ENCODE measurements at regions not wholly inside any gene's neighbourhood (a gene's known extent, or its start where the extent isn't known, plus 50 kb on each side); places are given as distances from the start of the nearest gene placed in this dataset.

DNA sequence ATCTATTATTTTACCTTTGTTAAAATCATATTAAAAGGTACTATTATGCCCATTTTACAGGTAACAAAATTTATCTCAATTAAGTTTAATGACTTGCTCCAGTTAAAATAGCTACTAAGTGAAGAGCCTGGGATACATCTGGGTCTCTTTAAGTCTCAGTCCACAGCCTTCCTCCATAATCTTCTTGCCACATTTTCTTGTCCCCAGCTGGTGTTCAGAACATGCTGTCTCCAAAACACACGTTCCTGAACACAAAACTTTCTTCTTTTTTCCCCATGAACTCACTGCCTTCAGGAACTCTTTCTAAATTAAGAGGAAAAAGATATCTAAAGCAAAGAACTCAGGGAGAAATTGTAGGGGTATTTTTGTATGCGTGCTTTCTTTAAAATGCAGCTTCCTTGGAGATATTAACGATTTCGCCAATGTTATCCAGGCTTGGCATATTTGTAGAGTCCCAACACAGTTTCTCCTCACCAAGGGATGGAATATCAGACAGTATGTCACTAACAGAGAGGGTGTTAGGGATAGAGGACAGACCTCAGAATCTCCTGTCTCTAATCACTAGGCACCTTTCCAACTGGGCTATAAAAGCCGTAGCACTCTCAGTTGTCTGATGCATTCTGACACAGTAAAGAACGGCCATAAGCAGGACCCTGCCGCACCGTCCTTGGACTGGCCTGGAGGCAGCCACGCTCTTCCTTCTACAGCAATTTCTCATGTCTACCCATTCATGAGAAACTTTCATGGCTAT, 232.8 kb upstream of the BLID start:
- DNase-seq (ENCODE audit: low read depth in 2 of 2), result no peak

DNA sequence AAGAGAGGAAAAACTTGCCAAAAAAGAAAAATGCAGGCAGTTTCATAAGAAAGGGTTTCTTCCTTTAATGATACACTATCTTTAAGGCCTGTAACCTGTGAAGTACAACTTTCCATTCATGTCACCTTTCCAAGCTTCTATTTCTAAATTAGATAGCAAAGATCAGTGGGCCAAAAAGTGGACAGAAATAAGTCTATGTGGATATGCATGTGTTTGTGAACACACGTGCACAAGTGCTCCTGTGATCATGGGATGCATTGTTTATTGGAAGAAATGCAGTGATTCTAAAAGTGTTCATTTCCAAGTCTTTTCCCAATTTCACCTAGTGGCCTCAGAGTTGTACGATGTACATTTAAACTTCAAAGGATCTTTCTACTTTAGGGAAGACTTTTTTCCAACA, 230.0 kb upstream of the BLID start:
- no peak for DNase-seq (ENCODE audit: low read depth in 2 of 2)

DNA sequence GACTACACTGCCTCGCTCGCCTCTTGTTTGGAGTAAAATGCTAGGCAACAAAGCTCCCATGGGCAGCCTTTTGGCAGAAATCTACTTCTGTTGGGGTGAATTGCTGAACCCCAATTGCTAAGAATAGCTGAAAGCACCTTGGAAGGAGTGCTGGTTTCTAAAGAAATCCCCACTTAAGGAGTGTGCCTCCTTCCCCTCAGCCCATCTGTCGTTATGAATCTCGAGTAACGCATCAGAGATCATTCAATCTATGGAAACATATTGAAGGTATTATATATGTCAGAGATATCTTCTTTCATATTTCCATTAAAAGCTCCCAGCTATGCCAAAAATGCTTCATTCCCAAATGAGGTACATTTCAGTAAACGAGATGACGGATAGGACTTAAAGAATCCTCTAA, 229.6 kb upstream of the BLID start:
- peak; percentile 68 to 69 for DNase-seq (ENCODE audit: low read depth in 2 of 2)

DNA sequence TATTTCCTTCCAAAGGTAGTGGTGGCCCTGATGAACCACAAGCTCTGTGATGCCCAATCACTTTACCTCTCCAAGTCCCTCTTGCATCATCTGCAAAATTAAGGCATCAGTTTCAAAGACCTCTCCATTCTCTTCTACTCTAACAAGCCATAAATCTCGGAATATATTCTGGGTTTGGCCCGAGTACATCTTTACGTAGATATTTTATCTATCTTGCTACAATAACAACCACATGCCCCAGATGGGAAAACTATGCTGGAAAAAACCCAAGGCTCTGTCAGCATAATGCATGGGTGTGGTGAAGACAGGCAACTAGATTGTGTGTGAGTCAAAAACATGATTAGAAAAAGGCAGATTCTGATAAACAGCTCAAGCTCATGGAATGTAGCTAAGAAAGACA, 228.2 kb upstream of the BLID start:
- peak; percentile 100 for DNase-seq (ENCODE audit: low read depth in 2 of 2)

DNA sequence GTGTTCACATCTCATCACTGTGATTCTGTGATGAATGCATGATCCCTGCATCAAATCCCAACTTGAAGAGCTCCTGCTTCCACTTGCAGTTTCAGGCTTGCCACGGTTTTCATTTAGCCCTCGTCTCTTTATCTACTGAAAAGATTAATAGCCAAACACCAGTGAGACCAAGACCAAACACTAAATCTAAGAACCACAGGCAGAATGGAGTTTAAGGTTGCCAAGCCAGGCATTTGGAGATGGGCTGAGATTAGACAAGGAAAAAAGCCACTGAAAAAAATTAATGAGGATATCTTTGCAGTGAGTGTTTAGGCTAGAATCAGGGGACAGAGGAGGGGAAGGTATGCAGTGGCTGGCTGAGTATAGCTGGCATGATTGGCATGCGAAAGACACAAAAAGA, 227.2 kb upstream of the BLID start:
- DNase-seq (ENCODE audit: low read depth in 2 of 2), result peak; percentile 83 to 84

DNA sequence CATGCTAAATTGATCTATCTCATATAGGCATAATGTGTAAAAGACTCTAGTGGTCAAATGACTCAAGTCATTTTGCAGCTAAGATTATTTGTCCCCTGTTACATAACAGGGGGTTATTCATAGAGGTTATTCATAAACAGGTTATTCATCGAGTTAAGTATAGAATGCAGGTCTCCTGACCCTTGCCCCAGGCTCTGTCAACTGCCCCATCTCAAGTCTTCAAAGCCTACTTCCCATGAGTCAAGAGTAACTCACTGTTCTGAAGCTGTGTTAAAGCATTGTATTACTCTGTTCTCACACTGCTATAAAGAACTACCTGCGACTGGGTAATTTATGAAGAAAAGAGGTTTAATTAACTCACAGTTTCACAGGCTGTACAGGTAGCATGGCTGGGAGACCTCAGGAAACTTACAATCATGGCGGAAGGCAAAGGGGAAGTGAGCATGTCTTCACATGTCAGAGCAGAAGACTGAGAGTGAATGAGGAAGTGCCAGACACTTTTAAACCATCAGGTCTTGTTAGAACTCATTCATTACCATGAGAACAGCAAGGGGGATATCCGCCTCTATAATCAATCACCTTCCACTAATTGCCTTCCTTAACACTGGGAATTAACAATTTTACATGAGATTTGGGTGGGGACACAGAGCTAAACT, 226.2 kb upstream of the BLID start:
- DNase-seq (ENCODE audit: low read depth in 2 of 2), result no peak

DNA sequence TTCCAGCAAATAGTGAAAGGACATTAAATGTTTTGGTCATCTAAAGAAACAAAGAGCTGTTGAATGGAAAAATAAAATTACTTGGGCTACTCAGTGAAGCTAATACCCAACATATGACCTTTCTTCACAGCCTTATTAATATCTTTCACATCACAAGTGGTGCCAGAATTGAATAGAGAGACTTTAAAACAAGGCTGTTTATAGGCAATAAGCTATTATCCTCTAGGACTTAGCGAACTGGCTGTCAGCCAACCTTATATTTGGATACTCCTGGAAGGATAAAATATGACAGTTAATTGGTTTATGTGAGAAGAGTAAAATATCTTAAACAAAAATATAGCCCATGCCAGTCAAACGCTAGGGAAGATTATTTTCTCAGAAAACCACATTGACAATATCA, 225.5 kb upstream of the BLID start:
- no peak for DNase-seq (ENCODE audit: low read depth in 2 of 2)

DNA sequence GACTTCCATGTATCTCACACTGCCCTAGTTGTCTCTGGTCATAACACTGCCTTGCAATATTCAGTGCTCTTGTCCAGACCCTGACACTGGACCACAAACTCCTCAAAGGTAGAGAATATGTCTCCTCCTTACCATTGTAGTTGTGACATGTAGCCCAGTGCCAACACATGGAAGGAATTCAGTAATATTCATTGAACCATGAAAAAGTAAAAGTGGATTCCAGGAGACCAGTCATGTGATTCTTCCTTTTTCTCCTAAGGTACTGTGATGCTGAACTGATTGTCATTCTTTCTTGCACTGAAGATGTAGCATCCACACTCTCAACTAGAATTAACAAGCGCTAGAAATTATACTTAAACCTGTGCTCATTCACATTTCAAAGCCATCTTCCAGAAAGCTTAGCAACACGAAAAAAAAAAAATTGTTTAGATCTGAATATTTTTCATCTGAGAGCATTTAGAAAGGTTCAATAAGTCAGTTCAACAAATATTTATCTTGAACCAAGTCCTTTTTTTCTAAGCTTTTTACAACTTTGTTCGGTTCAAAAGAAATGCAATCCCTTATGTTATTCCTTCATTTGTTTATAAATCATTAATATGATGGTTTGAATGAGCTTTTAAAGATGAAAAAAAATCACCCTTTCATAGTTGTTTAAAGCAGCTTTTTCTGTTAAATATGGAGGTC, 224.7 kb upstream of the BLID start:
- DNase-seq (ENCODE audit: low read depth in 2 of 2), result no peak

DNA sequence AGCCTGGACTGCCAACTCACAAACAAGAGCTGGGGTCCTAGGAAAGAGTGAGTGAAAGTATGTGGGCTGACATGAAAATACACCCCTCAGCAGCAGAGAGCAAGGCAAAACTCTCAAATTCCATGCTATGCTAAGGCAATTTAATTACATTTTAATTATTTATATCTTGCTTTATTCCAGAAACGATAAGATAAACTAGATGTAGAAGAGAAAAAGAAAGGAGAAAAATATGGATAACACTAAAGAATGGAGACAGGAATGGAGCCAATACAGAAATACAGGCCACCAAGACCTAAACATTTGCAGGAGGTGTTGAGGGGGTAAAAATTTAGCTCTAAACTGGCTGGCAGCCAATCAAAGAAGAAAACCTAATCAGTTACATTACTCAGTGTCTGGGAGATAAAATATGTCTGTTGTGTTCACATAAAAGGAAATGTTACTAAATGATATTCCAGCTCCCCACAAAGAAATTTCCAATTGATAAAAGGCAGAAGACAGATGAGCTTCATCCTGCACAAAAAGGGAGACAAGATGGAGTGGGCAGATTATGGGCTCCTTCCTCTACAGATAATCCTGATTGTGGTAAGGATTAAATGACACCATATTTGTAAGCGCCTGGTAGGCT, 223.5 kb upstream of the BLID start:
- DNase-seq (ENCODE audit: low read depth in 2 of 2), result peak in 1 of 2 experiments; percentile 19

DNA sequence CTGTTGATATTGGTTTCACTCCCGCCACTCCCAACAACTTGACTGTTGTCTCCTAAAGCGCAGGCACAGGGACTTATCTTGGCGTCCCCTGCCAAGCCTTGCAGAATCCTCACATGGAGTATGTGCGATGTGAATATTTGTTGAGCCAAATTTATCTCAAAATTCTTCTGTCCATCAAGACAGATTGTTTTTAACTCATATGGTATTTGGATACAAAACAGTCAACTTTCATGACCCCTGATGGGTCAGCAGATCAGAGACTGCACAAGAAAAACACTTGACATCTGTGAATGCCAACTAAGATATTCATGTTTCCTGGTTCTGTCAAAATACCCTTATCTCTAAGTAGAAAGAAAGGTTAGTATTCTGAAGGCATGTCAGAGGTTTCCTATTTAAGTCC, 221.7 kb upstream of the BLID start:
- no peak for DNase-seq (ENCODE audit: low read depth in 2 of 2)

DNA sequence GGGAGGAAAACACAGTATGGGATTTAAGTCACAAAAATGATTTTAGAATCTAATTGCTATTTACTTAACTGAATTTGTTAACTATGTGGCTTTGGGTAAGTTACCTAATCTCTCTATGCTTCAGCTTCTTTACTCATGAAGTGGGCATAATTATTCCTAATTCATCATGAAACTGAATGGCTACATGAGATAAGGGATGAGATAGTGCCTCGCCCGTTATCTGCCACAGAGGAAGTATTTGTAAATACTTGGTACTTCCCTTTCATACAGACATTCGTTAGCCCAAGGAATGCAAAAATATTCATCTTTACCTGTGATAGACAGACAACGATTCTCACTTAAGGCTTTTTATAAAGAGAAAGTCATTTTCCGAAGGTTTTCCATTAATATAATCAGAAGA, 221.2 kb upstream of the BLID start:
- DNase-seq (ENCODE audit: low read depth in 2 of 2), result no peak

DNA sequence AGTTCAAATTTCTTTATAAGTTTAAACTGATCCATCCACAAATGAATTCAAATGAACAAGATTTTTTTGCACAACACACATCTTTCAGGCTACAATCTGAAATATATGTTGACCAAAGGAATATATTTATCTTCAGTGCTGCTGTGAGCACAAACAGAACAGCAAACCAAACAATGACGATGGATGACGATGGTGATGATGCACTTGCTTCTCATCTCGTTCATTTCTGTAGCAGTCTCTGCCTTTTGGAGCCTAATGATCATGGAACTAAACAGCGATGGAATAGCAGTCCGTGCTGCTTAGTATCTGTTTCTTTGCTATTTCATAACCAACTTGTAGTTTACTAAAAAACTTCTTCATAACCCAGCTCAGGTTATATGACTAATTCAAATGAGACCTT, 220.7 kb upstream of the BLID start:
- no peak for DNase-seq (ENCODE audit: low read depth in 2 of 2)

DNA sequence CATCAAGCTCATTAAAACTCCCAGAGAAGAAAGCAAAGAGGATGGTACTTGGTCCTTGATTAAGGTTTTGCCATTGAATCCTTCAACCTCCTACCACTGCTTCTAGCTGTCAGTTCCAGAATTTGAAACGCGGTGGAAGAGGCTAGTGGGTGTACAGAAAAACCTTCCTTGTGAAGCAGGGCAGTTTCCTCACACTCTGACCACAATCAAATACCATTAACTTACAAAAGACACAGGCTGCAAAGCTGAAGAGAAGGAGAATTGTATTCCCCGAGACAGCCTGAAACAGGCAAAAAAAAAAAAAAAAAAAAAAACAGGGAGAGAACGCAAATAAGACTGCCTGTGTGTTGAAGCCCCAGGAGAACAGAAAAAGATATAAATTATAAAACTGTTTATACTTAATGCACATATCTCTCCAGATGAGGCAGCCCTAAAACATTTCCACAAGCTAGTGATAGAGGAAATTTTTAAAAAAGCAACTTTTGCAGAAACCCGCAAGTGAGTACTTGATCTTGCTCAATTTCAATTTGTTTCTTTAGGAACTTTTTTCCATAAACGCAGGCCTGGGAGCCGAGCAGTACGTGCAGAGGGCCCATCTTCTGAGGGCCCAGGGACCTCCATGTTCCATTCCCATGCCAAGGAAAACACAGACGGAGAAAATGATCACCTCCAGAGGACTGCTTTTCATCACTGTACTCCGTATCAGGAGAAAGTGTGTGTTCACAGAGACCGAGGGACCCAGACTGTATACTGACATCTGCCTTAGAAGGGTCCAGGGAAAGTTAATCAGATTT, 218.7 kb upstream of the BLID start:
- DNase-seq (ENCODE audit: low read depth in 2 of 2), result peak in 1 of 2 experiments; percentile 20

DNA sequence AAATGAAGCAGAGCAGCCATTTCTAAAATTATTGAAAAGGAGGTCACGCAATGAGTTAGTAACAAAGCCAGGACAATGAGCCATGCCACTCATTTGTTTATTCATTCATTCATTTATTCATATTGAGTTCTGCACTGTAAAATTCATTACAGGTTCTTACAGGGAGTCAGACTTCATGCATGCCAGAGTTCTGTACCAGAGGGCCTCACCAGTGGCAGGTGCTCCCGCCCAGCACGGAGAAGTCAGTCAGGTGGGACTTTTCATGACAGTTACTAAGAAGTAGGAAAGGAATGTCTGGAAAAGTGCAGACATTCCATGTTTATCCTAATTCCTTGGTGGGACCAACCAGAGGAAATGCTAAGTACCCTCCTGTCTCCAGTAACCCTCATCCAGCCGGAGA, 217.5 kb upstream of the BLID start:
- DNase-seq (ENCODE audit: low read depth in 2 of 2), result no peak

DNA sequence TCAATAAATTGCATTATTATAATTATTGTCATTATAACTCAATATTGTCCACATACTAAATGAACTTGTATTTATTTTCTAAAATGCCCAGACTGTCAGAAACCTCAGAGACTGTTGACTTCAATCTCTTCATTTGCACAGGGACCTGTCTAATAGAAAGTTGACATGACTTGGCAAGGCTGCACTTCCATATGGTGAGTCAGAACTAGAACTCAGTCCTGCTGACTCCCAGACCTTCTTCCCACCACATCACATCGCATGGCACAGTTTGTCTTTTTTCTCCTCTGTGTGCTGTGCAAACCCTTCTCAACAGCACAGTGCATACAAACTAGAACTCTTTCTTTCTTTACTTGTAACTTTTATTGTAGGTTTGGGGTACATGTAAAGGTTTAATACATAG, 215.1 kb upstream of the BLID start:
- DNase-seq (ENCODE audit: low read depth in 2 of 2), result no peak

DNA sequence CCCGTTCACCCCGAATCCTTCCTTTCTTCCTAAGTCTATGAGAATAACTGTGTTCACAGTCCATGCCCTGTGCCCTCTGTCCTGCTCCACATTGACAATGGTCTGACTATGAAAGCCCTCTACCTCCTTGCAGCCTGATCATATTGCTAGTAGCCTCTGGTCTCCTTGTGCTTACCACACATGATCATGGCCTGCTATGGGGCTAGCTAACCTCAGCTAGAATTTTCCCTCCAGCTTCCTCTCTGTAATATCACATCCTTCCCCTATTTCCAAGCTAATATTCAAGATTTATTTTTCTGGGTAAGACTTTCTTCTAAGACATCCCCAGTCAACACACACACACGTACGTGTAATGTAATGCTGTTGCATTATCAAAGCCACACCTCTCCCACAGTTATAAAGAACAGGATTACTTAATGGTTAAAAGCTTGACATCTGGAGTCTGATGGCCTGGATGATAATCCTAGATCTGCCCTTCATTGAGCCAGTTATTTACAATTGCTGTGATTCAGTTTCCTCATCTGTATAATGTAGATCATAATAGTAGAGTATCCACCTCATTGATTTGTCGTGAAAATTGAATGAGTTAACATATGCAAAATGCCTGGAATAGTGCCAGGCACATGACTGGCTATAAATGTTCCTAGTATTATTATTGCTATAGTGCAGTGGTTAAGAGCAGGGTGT, 214.4 kb upstream of the BLID start:
- DNase-seq (ENCODE audit: low read depth in 2 of 2), result no peak

DNA sequence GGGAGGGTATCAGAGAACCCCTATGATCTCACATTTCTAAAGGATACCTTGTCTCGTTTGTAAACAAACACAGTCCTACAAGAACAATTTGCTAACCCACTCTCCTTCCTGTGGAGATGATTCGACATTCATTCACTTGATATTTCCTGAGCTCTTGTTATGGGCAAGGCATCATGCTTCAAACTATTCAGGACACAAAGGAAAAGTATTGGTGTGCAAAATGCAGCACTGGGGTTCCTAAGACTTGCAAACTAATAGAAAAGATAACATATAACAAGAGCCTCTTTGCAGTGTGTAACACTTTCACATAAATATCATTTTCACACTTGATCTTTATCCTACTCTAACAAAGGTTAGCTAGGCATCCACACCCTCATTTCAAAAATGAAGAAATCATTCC, 211.5 kb upstream of the BLID start:
- DNase-seq (ENCODE audit: low read depth in 2 of 2), result no peak

DNA sequence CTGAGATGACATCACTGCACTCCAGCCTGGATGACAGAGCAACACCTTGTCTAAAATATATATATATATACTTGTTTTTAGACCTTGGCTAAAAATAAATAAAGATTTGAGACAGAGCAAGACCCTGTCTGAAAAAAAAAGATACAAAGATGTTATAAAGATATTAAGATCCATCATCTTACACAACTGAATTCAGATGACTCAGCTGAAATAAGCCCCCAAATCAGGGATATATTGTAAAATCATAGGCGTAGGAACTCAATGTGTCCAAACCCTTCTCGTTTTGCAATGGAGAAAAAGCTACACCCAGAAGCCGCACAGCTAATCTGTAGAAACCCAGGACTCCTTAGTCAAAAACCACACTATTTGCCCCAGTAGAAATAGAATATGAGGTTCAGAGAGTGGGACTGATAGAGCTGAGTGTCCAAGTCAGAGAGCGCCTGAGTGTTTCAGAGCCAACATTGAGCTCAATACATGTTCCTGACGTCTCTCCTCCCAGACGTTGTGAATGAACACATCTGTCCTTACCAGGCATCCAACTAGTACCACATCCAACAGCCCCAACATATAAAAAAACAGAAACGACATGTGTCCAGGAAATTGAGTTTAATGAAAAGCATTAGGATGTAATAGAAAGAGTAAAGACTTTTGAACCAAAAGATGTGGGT, 207.9 kb upstream of the BLID start:
- no peak for DNase-seq (ENCODE audit: low read depth in 2 of 2)

DNA sequence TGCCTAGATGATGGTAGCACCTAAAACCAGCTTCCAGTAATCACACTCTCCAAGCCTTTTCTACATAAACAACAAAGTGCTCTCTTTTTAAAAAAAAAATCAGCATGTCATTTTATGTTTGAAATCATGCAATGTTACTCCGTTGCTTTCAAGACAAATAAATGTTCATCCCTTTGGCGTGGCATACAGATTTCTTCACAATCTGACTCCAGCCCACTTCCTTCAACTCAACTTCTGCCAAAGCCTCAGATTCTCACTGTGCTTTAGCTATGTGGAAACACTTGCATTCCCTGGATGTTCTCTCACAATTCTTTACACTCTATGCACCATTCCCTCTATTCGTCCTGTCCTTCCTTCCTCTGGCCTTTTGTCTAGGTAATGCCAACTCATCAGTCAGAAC, 206.3 kb upstream of the BLID start:
- DNase-seq (ENCODE audit: low read depth in 2 of 2), result peak; percentile 29 to 36

DNA sequence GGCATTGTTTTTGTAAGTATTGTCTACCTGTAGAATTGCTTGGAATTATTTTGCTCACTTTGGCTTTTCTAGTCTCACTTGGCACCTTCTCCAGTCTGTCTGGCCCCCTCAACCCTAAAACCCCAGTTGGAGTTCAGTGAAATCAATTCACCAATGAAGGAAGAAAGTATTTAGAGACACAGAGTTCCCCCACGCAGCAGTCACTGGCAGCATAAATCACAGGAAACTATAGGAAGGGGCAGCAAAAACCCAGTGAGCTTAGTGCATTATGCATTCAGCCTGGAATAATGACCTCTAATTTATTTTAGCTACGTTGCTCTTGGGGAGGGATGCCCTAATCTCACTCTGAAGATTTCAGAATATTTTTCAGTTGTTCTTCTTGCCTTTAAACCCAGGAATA, 204.7 kb upstream of the BLID start:
- DNase-seq (ENCODE audit: low read depth in 2 of 2), result no peak

Measured in fibroblast of skin of left quadriceps (primary cell).